H1 (cell line): ENCODE measurements at regions not wholly inside any gene's neighbourhood (a gene's known extent, or its start where the extent isn't known, plus 50 kb on each side); places are given as distances from the start of the nearest gene placed in this dataset.

ENCODE experiments used
- HDAC2 ChIP-seq, 2 experiments: fragments of 300-600 bp in 1 of 2; sonication (generic) in 1 of 2; IDR thresholded peaks; 2 replicates each; pipeline ENCODE4 v1.6.1; 2011 to 2012; ENCODE audit warnings: low read depth in 2 of 2, low read length in 2 of 2, mild to moderate bottlenecking in 2 of 2, moderate library complexity in 2 of 2, borderline replicate concordance in 1 of 2, inconsistent platforms in 1 of 2
- JUND ChIP-seq: IDR thresholded peaks from 2 replicates; pipeline ENCODE4 v1.6.1; 2011; ENCODE audit warnings: mild to moderate bottlenecking, improper control_type of control experiment, low read length
- POU5F1 ChIP-seq: IDR thresholded peaks from 2 replicates; pipeline ENCODE4 v1.6.1; 2011; ENCODE audit warnings: low read depth, mild to moderate bottlenecking, low read length, moderate library complexity
- TF ChIP-seq, protein P1 (sequence below): IDR thresholded peaks from 2 replicates; pipeline ENCODE4 v1.6.1; 2012; ENCODE audit warnings: inconsistent platforms

DNA sequence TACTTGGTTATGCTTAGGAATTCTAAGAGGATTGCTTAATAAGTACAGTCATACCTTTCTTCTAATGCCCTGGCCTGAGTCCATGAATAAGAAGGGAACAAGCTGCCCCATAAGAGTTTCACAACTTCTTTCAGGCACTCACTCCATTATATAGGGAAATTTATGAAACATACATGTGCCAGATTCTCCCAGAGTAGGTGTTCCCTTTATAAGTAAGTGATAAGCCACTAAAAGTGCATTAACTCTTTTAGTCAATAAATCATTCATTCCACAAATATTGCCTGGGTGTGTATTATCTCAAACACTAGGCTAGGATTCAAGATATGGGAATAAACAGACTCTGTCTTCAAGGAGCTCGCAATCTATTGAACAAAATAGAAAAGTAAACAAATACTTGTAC lies 84.5 kb upstream of the RBBP8 start (continued):
- TF ChIP-seq JUND (no peak), HDAC2 (IDR thresholded peaks at IDR 0.05; ENCODE audit: borderline replicate concordance in 1 of 2, low read depth in 2 of 2, low read length in 2 of 2) (no peak), POU5F1 (no peak)
- TF ChIP-seq, protein P1, sequence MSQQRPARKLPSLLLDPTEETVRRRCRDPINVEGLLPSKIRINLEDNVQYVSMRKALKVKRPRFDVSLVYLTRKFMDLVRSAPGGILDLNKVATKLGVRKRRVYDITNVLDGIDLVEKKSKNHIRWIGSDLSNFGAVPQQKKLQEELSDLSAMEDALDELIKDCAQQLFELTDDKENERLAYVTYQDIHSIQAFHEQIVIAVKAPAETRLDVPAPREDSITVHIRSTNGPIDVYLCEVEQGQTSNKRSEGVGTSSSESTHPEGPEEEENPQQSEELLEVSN, result no peak
